GM12878 (cell line): ENCODE measurements at regions not wholly inside any gene's neighbourhood (a gene's known extent, or its start where the extent isn't known, plus 50 kb on each side); places are given as distances from the start of the nearest gene placed in this dataset.

Source experiments
- EP300 ChIP-seq, 2 experiments: fragments of 150-350 bp in 1 of 2; IDR thresholded peaks; 2 replicates each; pipeline ENCODE4 v1.6.1; 2011 to 2012; ENCODE audit warnings: low read depth in 2 of 2, low read length in 2 of 2, borderline replicate concordance in 1 of 2, improper control_type of control experiment in 1 of 2, inconsistent platforms in 1 of 2; ENCODE audit not compliant: control insufficient read depth in 1 of 2
- KDM1A ChIP-seq: fragments of 200-600 bp; sonication (generic); IDR thresholded peaks from 2 replicates; pipeline ENCODE4 v1.6.1; 2016; ENCODE audit warnings: borderline replicate concordance
- NRF1 ChIP-seq: conservative IDR thresholded peaks from 2 replicates; pipeline ENCODE4 v1.6.1; 2011; ENCODE audit warnings: mild to moderate bottlenecking, low read depth, low read length, improper control_type of control experiment
- TCF12 ChIP-seq: IDR thresholded peaks from 2 replicates; pipeline ENCODE4 v1.6.1; 2011; ENCODE audit warnings: low read depth, mild to moderate bottlenecking, low read length
- TF ChIP-seq, protein P1 (sequence below), 3 experiments: IDR thresholded peaks in 2 of 3; conservative IDR thresholded peaks in 1 of 3; 2 replicates each; pipeline ENCODE4 v1.5.1; 2011; ENCODE audit warnings: low read depth in 3 of 3, low read length in 3 of 3, mild to moderate bottlenecking in 3 of 3, control low read depth in 2 of 3, moderate library complexity in 2 of 3, inconsistent platforms in 1 of 3, mixed read lengths in 1 of 3; ENCODE audit not compliant: control insufficient read depth in 2 of 3, insufficient read depth in 1 of 3; ENCODE audit errors: extremely low read depth in 1 of 3

DNA sequence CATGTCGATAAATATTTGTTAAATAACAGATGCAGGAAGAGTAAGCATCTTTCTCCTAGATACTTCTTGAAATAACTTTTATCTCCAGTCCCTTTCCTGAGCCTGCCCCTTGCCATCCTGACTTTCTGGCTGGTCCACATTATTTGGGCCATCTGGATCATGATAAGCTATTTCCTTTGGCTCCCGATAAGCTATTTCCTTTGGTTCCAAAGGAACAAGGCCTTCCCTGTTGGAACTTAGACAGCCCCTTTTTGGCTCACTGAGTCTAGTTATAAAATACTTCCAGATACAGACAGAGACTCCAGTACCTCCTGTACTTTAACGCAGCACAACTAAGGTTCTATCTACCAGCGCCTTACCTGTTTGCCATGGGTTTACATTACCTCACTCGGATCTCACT, 205.3 kb upstream of the CCDC150 start:
- TF ChIP-seq, protein P1, sequence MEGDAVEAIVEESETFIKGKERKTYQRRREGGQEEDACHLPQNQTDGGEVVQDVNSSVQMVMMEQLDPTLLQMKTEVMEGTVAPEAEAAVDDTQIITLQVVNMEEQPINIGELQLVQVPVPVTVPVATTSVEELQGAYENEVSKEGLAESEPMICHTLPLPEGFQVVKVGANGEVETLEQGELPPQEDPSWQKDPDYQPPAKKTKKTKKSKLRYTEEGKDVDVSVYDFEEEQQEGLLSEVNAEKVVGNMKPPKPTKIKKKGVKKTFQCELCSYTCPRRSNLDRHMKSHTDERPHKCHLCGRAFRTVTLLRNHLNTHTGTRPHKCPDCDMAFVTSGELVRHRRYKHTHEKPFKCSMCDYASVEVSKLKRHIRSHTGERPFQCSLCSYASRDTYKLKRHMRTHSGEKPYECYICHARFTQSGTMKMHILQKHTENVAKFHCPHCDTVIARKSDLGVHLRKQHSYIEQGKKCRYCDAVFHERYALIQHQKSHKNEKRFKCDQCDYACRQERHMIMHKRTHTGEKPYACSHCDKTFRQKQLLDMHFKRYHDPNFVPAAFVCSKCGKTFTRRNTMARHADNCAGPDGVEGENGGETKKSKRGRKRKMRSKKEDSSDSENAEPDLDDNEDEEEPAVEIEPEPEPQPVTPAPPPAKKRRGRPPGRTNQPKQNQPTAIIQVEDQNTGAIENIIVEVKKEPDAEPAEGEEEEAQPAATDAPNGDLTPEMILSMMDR (IDR thresholded peaks at IDR 0.05 in 2 of 3, conservative IDR thresholded peaks at IDR 0.05 in 1 of 3; ENCODE audit: control insufficient read depth in 2 of 3, extremely low read depth in 1 of 3, insufficient read depth in 1 of 3, low read depth in 3 of 3, low read length in 3 of 3): no peak
- TF ChIP-seq KDM1A (no peak), EP300 (IDR thresholded peaks at IDR 0.05; ENCODE audit: borderline replicate concordance in 1 of 2, control insufficient read depth in 1 of 2, low read depth in 2 of 2, low read length in 2 of 2) (no peak), TCF12 (no peak), NRF1 (no peak)
